Activated CD8-positive, alpha-beta T cell treated with anti-CD3 and anti-CD28 coated beads, Interleukin-2, amount 10 ng/mL, durations not matched to agents 7 days and 5 days (primary cell): ENCODE measurements at regions not wholly inside any gene's neighbourhood (a gene's known extent, or its start where the extent isn't known, plus 50 kb on each side); places are given as distances from the start of the nearest gene placed in this dataset.

Experiments
- ATAC-seq: fragments of 150-1000 bp; cut with Tn5 transposase; one replicate; pipeline ENCODE4 v1.10.0; 2021; ENCODE audit warnings: moderate library complexity
- CTCF ChIA-PET: fragments of 350-600 bp; sonication (Branson Sonifier 250); formaldehyde crosslinking; loops from one replicate; lab custom pipeline; 2021; ENCODE audit warnings: antibody characterized with exemption; lab: Charles Lee
- POLR2A ChIA-PET: fragments of 350-600 bp; sonication (Branson Sonifier 250); formaldehyde crosslinking; loops from one replicate; lab custom pipeline; 2021; ENCODE audit warnings: antibody characterized with exemption; lab: Charles Lee
- DNase-seq: peaks from one replicate; pipeline ENCODE4 v3.0.0-alpha.2; 2020
- H3K27ac Mint-ChIP-seq: one replicate; pipeline ENCODE4 v1.8.0; 2021; ENCODE audit warnings: mild to moderate bottlenecking, mixed read lengths
- H3K27me3 Mint-ChIP-seq: one replicate; pipeline ENCODE4 v1.8.0; 2021; ENCODE audit warnings: low read depth, mixed read lengths
- H3K36me3 Mint-ChIP-seq: one replicate; pipeline ENCODE4 v1.8.0; 2021; ENCODE audit warnings: low read depth, mixed read lengths
- H3K4me1 Mint-ChIP-seq: one replicate; pipeline ENCODE4 v1.8.0; 2021; ENCODE audit warnings: low read depth, mixed read lengths
- H3K4me3 Mint-ChIP-seq: one replicate; pipeline ENCODE4 v1.8.0; 2021; ENCODE audit warnings: mild to moderate bottlenecking, mixed read lengths
- H3K9me3 Mint-ChIP-seq: one replicate; pipeline ENCODE4 v1.8.0; 2022; ENCODE audit warnings: mixed read lengths; ENCODE audit not compliant: insufficient read depth

GRCh38 chrX:10922835-10923234, 188.3 kb upstream of the HCCS start:
- CTCF ChIA-PET, result no interaction called here
- Mint-ChIP-seq H3K36me3 (no peaks in the 10 kb centered on the region), H3K27ac (no peak overlapping the region), H3K9me3 (no peaks in the 10 kb centered on the region), H3K4me1 (no peaks in the 10 kb centered on the region), H3K4me3 (no peak overlapping the region), H3K27me3 (no peaks in the 10 kb centered on the region)
- DNase-seq (no peak), ATAC-seq (no peak)
- POLR2A ChIA-PET, result no interaction called here

- H3K36me3 Mint-ChIP-seq, result no peaks in the 10 kb centered on the region
- CTCF ChIA-PET, result no interaction called here
- H3K9me3 Mint-ChIP-seq, result no peaks in the 10 kb centered on the region
- POLR2A ChIA-PET, result no interaction called here
- H3K27ac Mint-ChIP-seq, result no peak overlapping the region
- no peak overlapping the region for H3K4me3 Mint-ChIP-seq
- H3K27me3 Mint-ChIP-seq, result no peaks in the 10 kb centered on the region
- no peaks in the 10 kb centered on the region for H3K4me1 Mint-ChIP-seq
- ATAC-seq (no peak), DNase-seq (no peak)
These were observed 187.7 kb upstream of the HCCS start for GRCh38 chrX:10923466-10923865.

GRCh38 chrX:10926404-10926803, 184.7 kb upstream of the HCCS start:
- Mint-ChIP-seq H3K36me3 (no peaks in the 10 kb centered on the region), H3K4me3 (no peak overlapping the region), H3K27ac (no peak overlapping the region), H3K4me1 (no peaks in the 10 kb centered on the region), H3K9me3 (peaks cover 4% of the 10 kb centered on the region), H3K27me3 (no peaks in the 10 kb centered on the region)
- ChIA-PET CTCF (no interaction called here), POLR2A (no interaction called here)
- no peak for ATAC-seq
- no peak for DNase-seq

DNA sequence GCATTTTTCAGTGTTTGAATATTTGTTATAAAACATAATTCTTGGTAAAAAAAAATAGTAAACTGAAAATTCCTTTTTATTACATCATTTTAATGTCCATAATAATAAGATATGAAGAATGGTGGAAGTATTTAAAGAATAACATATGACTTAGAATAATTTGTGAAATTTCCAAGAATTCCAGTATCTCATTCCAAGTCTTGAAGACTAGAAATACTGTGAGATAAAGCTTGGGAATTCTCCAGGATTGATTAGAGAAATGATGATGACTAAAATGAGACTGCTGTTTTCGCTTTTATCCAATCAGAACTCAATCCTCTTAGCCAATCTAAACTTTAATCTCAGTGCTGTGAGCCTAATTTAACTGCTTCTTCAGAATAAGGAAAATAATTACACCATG, 184.2 kb upstream of the HCCS start:
- no peak for ATAC-seq
- H3K27me3 Mint-ChIP-seq, result no peaks in the 10 kb centered on the region
- H3K27ac Mint-ChIP-seq, result no peak overlapping the region
- ChIA-PET CTCF (no interaction called here), POLR2A (no interaction called here)
- DNase-seq, result no peak
- H3K9me3 Mint-ChIP-seq, result peaks cover 4% of the 10 kb centered on the region
- H3K4me1 Mint-ChIP-seq, result no peaks in the 10 kb centered on the region
- H3K4me3 Mint-ChIP-seq, result no peak overlapping the region
- H3K36me3 Mint-ChIP-seq, result no peaks in the 10 kb centered on the region

- no peaks in the 10 kb centered on the region for H3K27me3 Mint-ChIP-seq
- H3K4me3 Mint-ChIP-seq, result no peak overlapping the region
- H3K27ac Mint-ChIP-seq, result no peak overlapping the region
- no peaks in the 10 kb centered on the region for H3K4me1 Mint-ChIP-seq
- no peaks in the 10 kb centered on the region for H3K36me3 Mint-ChIP-seq
- H3K9me3 Mint-ChIP-seq, result peaks cover 4% of the 10 kb centered on the region
- CTCF ChIA-PET, result no interaction called here
- ATAC-seq, result no peak
- POLR2A ChIA-PET, result no interaction called here
- DNase-seq, result no peak
These were observed 181.4 kb upstream of the HCCS start for GRCh38 chrX:10929747-10930146.

DNA sequence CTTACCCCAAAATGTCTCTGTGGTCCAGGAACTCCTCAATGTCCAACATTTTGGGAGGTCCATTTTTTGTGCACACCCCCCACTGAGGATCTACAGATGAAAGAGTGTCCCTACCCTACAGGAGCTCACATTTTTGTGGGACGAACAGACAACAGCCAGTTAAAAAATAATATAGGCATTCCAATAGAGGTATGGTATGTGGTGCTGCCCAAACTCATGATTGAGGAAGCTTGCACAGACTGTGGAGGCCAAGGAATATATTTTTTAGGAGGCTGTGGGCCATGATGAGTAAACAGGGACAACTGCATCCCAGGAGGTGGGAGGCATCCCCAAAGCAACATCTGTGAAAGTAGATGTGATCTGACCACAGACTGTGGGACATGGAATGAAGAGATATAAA, 181.0 kb upstream of the HCCS start:
- Mint-ChIP-seq H3K36me3 (no peaks in the 10 kb centered on the region), H3K27ac (no peak overlapping the region), H3K9me3 (peaks cover 4% of the 10 kb centered on the region), H3K4me1 (no peaks in the 10 kb centered on the region), H3K27me3 (no peaks in the 10 kb centered on the region), H3K4me3 (no peak overlapping the region)
- CTCF ChIA-PET, result no interaction called here
- DNase-seq (no peak), ATAC-seq (no peak)
- POLR2A ChIA-PET, result no interaction called here

- POLR2A ChIA-PET, result no interaction called here
- Mint-ChIP-seq H3K4me3 (no peak overlapping the region), H3K9me3 (peaks cover 4% of the 10 kb centered on the region), H3K27ac (no peak overlapping the region), H3K4me1 (no peaks in the 10 kb centered on the region), H3K36me3 (no peaks in the 10 kb centered on the region), H3K27me3 (no peaks in the 10 kb centered on the region)
- no peak for DNase-seq
- ATAC-seq, result no peak
- CTCF ChIA-PET, result no interaction called here
These were observed 179.2 kb upstream of the HCCS start for GRCh38 chrX:10931976-10932375.

- DNase-seq (no peak), ATAC-seq (no peak)
- peaks cover 4% of the 10 kb centered on the region for H3K9me3 Mint-ChIP-seq
- H3K27ac Mint-ChIP-seq, result no peak overlapping the region
- no peaks in the 10 kb centered on the region for H3K36me3 Mint-ChIP-seq
- CTCF ChIA-PET, result no interaction called here
- no peaks in the 10 kb centered on the region for H3K27me3 Mint-ChIP-seq
- no peak overlapping the region for H3K4me3 Mint-ChIP-seq
- POLR2A ChIA-PET, result no interaction called here
- no peaks in the 10 kb centered on the region for H3K4me1 Mint-ChIP-seq
These were observed 178.2 kb upstream of the HCCS start for GRCh38 chrX:10932842-10933440.

GRCh38 chrX:10935501-10935900, 175.6 kb upstream of the HCCS start:
- Mint-ChIP-seq H3K4me1 (no peaks in the 10 kb centered on the region), H3K9me3 (peaks cover 4% of the 10 kb centered on the region), H3K36me3 (no peaks in the 10 kb centered on the region), H3K4me3 (no peak overlapping the region), H3K27ac (no peak overlapping the region), H3K27me3 (no peaks in the 10 kb centered on the region)
- POLR2A ChIA-PET, result no interaction called here
- DNase-seq, result no peak
- CTCF ChIA-PET, result no interaction called here
- no peak for ATAC-seq

DNA sequence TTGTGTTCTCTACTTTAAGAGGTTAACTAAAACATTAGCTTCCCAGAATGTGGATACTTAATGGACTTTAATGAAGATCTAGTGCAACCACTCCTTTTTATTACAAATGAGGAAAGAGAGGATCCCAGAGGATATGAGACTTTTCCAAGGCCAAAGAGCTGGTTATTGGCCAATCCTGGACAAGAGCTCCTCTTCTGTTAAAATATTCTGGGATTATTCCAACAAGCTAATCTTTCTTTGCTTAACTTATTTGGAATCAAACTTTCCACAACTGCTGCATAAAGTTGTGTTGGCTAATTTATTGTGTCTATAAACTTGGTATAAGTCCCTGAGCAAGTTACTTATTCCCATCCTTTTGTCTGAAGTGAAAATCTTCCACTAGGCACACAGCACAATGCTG, 174.2 kb upstream of the HCCS start:
- CTCF ChIA-PET, result no interaction called here
- Mint-ChIP-seq H3K4me3 (no peak overlapping the region), H3K27ac (no peak overlapping the region)

GRCh38 chrX:10938365-10938923, 172.7 kb upstream of the HCCS start:
- Mint-ChIP-seq H3K27ac (no peak overlapping the region), H3K9me3 (peaks cover 4% of the 10 kb centered on the region), H3K36me3 (no peaks in the 10 kb centered on the region), H3K27me3 (no peaks in the 10 kb centered on the region), H3K4me3 (no peak overlapping the region), H3K4me1 (no peaks in the 10 kb centered on the region)
- no peak for ATAC-seq
- POLR2A ChIA-PET, result no interaction called here
- CTCF ChIA-PET, result no interaction called here
- no peak for DNase-seq

More for the DNA sequence above, 174.2 kb upstream of the HCCS start:
- no peak for ATAC-seq
- no peak for DNase-seq
- Mint-ChIP-seq H3K4me1 (no peaks in the 10 kb centered on the region), H3K9me3 (peaks cover 4% of the 10 kb centered on the region), H3K36me3 (no peaks in the 10 kb centered on the region), H3K27me3 (no peaks in the 10 kb centered on the region)
- POLR2A ChIA-PET, result no interaction called here

- H3K4me3 Mint-ChIP-seq, result no peak overlapping the region
- no peak for ATAC-seq
- H3K27me3 Mint-ChIP-seq, result no peaks in the 10 kb centered on the region
- no peak for DNase-seq
- ChIA-PET CTCF (no interaction called here), POLR2A (no interaction called here)
- H3K4me1 Mint-ChIP-seq, result no peaks in the 10 kb centered on the region
- H3K36me3 Mint-ChIP-seq, result no peaks in the 10 kb centered on the region
- H3K9me3 Mint-ChIP-seq, result peaks cover 4% of the 10 kb centered on the region
- no peak overlapping the region for H3K27ac Mint-ChIP-seq
These were observed 171.7 kb upstream of the HCCS start for GRCh38 chrX:10939424-10939823.
